Right lobe of liver (tissue), 4 donors: ENCODE measurements at regions not wholly inside any gene's neighbourhood (a gene's known extent, or its start where the extent isn't known, plus 50 kb on each side); places are given as distances from the start of the nearest gene placed in this dataset.

Experiments used
- POLR2A ChIP-seq: fragments of 450-650 bp; IDR thresholded peaks from one replicate; pipeline ENCODE4 v1.6.1; 2017; ENCODE audit warnings: antibody characterized with exemption, mild to moderate bottlenecking
- TF ChIP-seq, protein P1 (sequence below), 4 donors: fragments of 200-600 bp in 3 of 4; fragments of 450-650 bp in 1 of 4; IDR thresholded peaks; one replicate each; pipeline versions ENCODE4 v1.5.1 to v1.8.0; 2016 to 2022; ENCODE audit warnings: antibody characterized with exemption in 4 of 4, mild to moderate bottlenecking in 2 of 4
- donor health status: DM: no; HTN: no; CAD: no.
- donor health status: DM: no; HTN: no; CAD: no.
- donor health status: DM: no; HTN: yes; CAD: no.

GRCh38 chr5:115068239-115069086 is 101.2 kb downstream of the TRIM36 start:
- TF ChIP-seq, protein P1, sequence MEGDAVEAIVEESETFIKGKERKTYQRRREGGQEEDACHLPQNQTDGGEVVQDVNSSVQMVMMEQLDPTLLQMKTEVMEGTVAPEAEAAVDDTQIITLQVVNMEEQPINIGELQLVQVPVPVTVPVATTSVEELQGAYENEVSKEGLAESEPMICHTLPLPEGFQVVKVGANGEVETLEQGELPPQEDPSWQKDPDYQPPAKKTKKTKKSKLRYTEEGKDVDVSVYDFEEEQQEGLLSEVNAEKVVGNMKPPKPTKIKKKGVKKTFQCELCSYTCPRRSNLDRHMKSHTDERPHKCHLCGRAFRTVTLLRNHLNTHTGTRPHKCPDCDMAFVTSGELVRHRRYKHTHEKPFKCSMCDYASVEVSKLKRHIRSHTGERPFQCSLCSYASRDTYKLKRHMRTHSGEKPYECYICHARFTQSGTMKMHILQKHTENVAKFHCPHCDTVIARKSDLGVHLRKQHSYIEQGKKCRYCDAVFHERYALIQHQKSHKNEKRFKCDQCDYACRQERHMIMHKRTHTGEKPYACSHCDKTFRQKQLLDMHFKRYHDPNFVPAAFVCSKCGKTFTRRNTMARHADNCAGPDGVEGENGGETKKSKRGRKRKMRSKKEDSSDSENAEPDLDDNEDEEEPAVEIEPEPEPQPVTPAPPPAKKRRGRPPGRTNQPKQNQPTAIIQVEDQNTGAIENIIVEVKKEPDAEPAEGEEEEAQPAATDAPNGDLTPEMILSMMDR (IDR thresholded peaks at IDR 0.05) = no peak
- no peak for TF ChIP-seq POLR2A
